Glutamatergic neuron (in vitro differentiated cells): ENCODE measurements at regions not wholly inside any gene's neighbourhood (a gene's known extent, or its start where the extent isn't known, plus 50 kb on each side); places are given as distances from the start of the nearest gene placed in this dataset.

Experiments used
- DNase-seq: peaks from one replicate; pipeline ENCODE4 v3.0.0; 2022
- H3K27ac Mint-ChIP-seq: one replicate; pipeline ENCODE4 v1.8.0; 2020; ENCODE audit warnings: mild to moderate bottlenecking, mixed read lengths, inconsistent platforms; ENCODE audit not compliant: unreplicated experiment
- H3K27me3 Mint-ChIP-seq: one replicate; pipeline ENCODE4 v1.8.0; 2020; ENCODE audit warnings: mild to moderate bottlenecking, moderate library complexity, mixed read lengths, inconsistent platforms; ENCODE audit not compliant: unreplicated experiment
- H3K36me3 Mint-ChIP-seq: one replicate; pipeline ENCODE4 v1.8.0; 2020; ENCODE audit warnings: mild to moderate bottlenecking, mixed read lengths, inconsistent platforms; ENCODE audit not compliant: unreplicated experiment
- H3K4me1 Mint-ChIP-seq: one replicate; pipeline ENCODE4 v1.8.0; 2020; ENCODE audit warnings: mild to moderate bottlenecking, low read depth, mixed read lengths, inconsistent platforms; ENCODE audit not compliant: unreplicated experiment
- H3K4me3 Mint-ChIP-seq: one replicate; pipeline ENCODE4 v1.8.0; 2020; ENCODE audit warnings: mild to moderate bottlenecking, mixed read lengths, inconsistent platforms; ENCODE audit not compliant: unreplicated experiment
- H3K9me3 Mint-ChIP-seq: one replicate; pipeline ENCODE4 v1.8.0; 2020; ENCODE audit warnings: mild to moderate bottlenecking, moderate library complexity, mixed read lengths, inconsistent platforms; ENCODE audit not compliant: unreplicated experiment
- CTCF ChIP-seq: fragments of 200-600 bp; sonication (generic); IDR thresholded peaks from one replicate; pipeline ENCODE4 v1.5.0; 2021; ENCODE audit not compliant: partially characterized antibody, unreplicated experiment

GRCh38 chr7:156160811-156161210 lies 348.5 kb upstream of the SHH start:
- Mint-ChIP-seq H3K4me1 (no peaks in the 10 kb centered on the region), H3K27me3 (peaks cover under 1% of the 10 kb centered on the region), H3K9me3 (peaks cover 7% of the 10 kb centered on the region), H3K4me3 (no peak overlapping the region), H3K27ac (no peak overlapping the region), H3K36me3 (no peaks in the 10 kb centered on the region)
- no peak for DNase-seq
- TF ChIP-seq CTCF: no peak

- no peaks in the 10 kb centered on the region for H3K4me1 Mint-ChIP-seq
- no peaks in the 10 kb centered on the region for H3K36me3 Mint-ChIP-seq
- H3K4me3 Mint-ChIP-seq: no peak overlapping the region
- peaks cover 2% of the 10 kb centered on the region for H3K27me3 Mint-ChIP-seq
- TF ChIP-seq CTCF: no peak
- no peak for DNase-seq
- peaks cover 7% of the 10 kb centered on the region for H3K9me3 Mint-ChIP-seq
- no peak overlapping the region for H3K27ac Mint-ChIP-seq
Measured at GRCh38 chr7:156158693-156159092, 346.4 kb upstream of the SHH start.

GRCh38 chr7:156158213-156158612 lies 345.9 kb upstream of the SHH start:
- H3K9me3 Mint-ChIP-seq: peaks cover 7% of the 10 kb centered on the region
- TF ChIP-seq CTCF: no peak
- no peaks in the 10 kb centered on the region for H3K36me3 Mint-ChIP-seq
- H3K4me1 Mint-ChIP-seq: no peaks in the 10 kb centered on the region
- no peak overlapping the region for H3K27ac Mint-ChIP-seq
- no peak for DNase-seq
- H3K4me3 Mint-ChIP-seq: no peak overlapping the region
- H3K27me3 Mint-ChIP-seq: peaks cover 4% of the 10 kb centered on the region

GRCh38 chr7:156157409-156158012 lies 345.2 kb upstream of the SHH start:
- H3K4me1 Mint-ChIP-seq: no peaks in the 10 kb centered on the region
- no peaks in the 10 kb centered on the region for H3K36me3 Mint-ChIP-seq
- no peak for DNase-seq
- H3K4me3 Mint-ChIP-seq: no peak overlapping the region
- no peak overlapping the region for H3K27ac Mint-ChIP-seq
- H3K27me3 Mint-ChIP-seq: peaks cover 4% of the 10 kb centered on the region
- TF ChIP-seq CTCF: no peak
- peaks cover 7% of the 10 kb centered on the region for H3K9me3 Mint-ChIP-seq

- H3K4me1 Mint-ChIP-seq: no peaks in the 10 kb centered on the region
- TF ChIP-seq CTCF: no peak
- H3K9me3 Mint-ChIP-seq: peaks cover 7% of the 10 kb centered on the region
- no peak overlapping the region for H3K27ac Mint-ChIP-seq
- peak; percentile 57 for DNase-seq
- no peak overlapping the region for H3K4me3 Mint-ChIP-seq
- H3K36me3 Mint-ChIP-seq: no peaks in the 10 kb centered on the region
- H3K27me3 Mint-ChIP-seq: peaks cover 4% of the 10 kb centered on the region
Measured at GRCh38 chr7:156156734-156157408, 344.6 kb upstream of the SHH start.
